NCI-H2107 (cell line): ENCODE measurements at regions not wholly inside any gene's neighbourhood (a gene's known extent, or its start where the extent isn't known, plus 50 kb on each side); places are given as distances from the start of the nearest gene placed in this dataset.
"Not testable (repeated sequence)": the region's sequence is repeated elsewhere in the genome, so short reads cannot be mapped to it uniquely, and the experiment has no call there.

Source experiments
- DNase-seq: peaks from one replicate; lab custom pipeline; 2025; lab: John Stamatoyannopoulos, UW

DNA sequence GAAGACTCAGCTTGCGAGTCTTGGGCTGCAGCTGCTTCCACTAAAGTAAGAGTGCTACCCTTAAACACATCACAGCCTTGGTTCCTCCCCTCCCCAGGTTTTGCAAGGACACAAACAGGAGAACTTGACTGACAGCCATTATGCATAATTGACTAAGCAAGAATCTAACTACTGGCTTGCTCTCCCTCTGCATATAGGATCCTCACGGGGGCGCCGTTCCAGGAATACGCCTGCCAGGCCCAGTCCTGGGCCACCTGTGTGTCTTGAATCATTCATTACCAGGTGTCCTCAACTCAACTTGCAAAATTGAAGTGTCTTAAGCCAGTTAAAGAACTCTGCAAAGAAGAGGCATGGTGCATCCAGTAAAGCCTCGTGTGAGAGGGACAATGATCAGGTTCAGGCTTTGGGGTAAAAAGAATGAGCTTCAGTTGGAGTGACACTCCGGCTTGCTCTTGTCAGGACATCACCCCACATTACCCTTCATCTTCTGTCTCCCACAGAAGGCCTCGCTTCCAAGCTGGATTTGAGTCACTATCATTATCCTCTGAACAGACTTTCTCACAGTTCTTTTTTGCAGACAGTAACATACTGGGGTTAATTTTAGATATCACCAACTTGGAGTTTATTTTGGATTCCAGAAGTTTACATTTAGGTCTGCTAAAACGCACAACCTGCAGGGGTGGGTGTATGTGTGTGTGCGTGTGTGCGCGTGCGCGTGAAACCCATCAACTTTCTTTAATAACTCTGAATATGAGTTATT lies 273.5 kb upstream of the HS3ST1 start:
- no peak for DNase-seq

GRCh38 chr4:11700751-11701226 lies 272.1 kb upstream of the HS3ST1 start:
- no peak for DNase-seq

GRCh38 chr4:11698846-11699590 lies 270.3 kb upstream of the HS3ST1 start:
- DNase-seq = no peak

- no peak for DNase-seq
Measured at GRCh38 chr4:11698033-11698432, 269.3 kb upstream of the HS3ST1 start.

GRCh38 chr4:11693693-11694092 lies 265.0 kb upstream of the HS3ST1 start:
- DNase-seq = no peak

- no peak for DNase-seq
Measured at GRCh38 chr4:11691236-11691635, 262.5 kb upstream of the HS3ST1 start.

DNA sequence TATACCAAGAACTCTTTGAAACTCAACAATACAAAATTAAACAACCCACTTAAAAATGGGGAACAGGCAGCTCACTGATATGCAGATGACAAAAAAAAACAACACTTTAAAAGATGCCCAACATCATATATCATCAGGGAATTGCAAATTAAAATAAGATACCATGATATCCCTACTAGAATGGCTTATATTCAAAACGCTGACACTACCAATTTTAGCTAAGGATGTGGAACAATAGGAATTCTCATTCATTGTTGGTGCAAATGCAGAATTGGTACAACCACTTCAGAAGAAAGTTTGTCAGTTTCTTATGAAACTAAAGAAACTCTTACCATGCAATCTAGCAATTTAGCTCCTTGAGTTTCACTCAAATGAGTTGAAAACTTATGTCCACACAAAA lies 259.0 kb upstream of the HS3ST1 start:
- DNase-seq = no peak

- DNase-seq = no peak
Measured at GRCh38 chr4:11685481-11685880, 256.8 kb upstream of the HS3ST1 start.

DNA sequence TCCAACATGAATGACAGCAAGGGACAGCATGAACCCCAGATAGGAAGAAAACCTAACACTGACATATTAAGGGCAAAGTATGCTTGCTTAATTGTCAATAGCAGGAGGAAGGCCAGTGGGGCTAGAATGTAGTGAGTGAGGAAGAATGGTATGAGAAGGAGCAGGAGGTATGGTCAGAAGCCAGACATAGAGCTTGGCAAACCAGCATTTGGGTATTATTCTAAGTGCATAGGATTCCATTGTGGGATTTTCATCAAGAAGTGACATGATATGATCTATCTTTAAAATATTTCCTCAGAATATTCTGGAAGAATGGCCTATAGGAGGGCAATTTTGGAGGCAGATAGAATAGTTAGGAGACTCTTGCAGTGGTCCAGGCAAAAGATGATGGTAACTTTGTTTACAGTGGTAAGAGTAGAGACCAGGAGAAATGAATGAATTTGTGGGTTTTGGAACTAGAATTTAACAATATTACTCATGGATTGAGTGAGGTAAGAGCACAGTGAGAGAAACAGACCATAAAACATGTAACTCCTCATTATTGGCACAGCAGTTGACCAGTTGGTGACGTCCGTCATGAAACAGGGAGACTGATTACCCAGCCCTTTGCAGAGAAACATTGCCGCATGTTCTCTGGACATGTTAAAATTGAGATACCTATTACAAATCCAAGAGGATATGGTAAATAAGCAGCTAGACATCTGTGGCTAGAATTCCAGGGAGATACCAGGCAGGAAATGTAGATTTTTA lies 246.5 kb upstream of the HS3ST1 start:
- no peak for DNase-seq

DNA sequence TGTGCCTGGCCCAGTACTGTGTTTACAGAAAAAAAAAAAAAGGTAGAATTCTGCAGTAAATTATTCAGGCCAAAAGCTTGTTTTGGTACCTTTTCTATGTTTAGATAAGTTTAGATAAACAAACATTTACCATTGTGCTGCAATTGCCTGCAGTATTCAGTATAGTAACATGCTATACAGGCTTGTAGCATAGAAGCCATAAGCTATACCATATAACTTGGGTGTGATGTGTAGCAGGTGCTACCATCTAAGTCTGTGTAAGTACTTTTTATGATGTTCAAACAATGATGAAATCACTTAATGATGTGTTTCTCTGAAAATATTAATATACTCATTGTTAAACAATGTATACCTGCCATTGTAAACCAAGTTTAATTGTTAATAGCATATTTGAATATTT lies 241.6 kb upstream of the HS3ST1 start:
- no peak for DNase-seq

DNA sequence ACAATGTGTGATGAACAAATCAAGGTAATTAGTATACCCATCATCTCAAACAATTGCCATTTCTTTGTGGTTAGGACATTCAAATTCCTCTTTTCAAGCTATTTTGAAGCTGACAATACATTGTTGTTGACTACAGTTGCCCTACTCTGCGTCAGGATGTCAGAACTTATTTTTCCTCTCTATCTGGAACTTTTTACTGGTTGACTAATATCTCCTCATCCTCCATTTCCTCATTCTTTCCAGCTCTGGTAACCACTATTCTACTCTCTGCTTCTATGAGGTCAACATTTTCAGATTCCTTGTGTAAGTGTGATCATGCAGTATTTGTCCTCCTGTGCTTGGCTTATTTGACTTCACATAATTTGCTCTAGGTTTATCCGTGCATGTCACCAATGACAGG lies 240.5 kb upstream of the HS3ST1 start:
- DNase-seq = no peak

DNA sequence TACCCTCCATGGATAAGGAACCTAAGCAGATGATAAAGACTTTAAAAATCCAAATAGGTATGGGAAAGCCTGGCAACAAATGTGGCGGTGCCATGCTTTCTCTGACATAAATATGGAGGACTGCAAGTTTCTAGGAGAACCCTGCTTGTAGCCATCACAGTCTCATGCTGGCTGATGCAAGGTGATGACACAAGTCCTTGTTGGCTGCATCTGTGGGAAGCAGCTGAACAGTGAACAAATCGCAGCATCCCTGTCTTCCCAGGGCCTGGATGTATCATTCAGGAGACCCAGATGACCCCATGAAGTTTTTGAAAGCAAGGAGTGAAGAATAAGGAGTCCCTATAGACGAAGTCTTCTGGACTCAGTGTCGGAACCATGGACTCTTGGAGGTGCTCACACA lies 234.4 kb upstream of the HS3ST1 start:
- no peak for DNase-seq

DNA sequence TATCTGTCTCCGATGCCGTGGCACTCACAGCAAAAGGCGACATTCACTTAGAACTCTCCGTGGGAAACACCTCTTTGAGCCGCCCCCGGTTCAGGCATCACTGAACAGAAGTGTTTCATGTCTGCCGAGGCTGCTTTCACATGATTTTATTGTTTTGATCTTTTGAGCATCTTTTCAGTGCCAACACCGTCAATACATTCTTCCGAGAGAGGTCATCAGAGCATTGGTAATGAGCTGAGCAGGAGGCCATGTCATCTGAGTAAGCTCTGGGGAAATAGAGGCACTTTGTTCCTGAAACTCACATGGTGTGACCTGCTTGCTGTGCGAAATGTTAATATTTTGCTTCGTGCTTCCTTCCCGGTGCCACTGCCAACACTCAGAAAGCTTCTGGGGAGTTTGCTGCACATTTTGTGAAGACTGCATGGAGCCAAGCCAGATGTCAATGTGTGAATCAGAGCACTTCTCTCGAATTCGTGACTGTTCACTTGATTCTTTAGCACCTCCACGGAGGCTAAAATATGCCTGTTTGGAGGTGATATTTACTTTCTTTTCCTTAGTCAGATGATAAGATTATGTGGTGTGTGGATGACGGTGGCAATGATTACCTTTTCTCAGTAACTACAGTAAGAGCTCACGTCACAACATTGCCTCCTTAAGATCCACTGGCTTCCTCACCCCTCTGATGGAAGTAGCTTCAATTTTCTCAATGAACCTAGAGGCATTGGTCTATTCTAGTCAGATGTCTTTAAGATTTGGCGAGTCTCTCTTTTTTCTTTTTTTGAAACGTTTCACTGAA lies 222.3 kb upstream of the HS3ST1 start:
- no peak for DNase-seq

- DNase-seq = no peak
Measured at GRCh38 chr4:11647433-11647832, 218.7 kb upstream of the HS3ST1 start.

GRCh38 chr4:11643081-11643480 lies 214.4 kb upstream of the HS3ST1 start:
- not testable (repeated sequence) for DNase-seq

DNA sequence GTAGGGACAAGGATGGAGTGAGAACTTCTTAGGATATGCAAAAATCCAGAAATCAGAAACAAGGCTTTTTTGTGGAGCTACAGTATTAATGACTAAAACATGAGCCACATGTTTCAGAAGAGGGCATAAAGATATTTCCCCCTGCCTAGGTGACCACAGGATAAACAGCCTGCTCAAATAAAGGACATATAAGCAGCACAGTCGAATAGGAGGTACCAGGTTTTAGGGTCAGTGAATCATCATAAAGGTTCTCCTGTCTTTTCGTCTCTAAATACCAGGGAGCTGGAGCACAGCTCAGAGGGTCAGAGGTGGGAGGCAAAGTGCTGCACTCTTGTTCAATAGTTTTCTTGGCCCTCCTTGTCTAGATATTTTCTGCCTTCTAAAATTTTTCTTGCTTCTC lies 211.9 kb upstream of the HS3ST1 start:
- DNase-seq = no peak

DNA sequence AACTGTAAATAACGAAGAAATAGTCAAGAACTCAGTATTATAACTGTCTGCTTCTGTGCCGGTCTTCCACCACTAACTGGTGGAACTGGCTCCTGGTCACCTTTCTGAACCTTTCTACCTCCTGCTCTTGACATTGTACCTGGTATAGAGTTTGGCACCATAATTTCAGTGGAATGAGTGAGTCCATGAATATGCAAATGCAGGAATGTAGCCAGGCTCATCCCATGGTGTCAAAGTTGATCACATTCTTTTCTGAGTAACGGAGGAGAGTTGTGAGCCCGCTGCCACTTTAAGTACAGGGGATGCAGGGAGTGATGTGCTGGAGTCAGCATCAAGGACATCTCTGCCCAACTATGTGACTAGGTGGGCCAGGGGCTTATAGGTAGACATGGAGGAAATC lies 207.9 kb upstream of the HS3ST1 start:
- DNase-seq = no peak

DNA sequence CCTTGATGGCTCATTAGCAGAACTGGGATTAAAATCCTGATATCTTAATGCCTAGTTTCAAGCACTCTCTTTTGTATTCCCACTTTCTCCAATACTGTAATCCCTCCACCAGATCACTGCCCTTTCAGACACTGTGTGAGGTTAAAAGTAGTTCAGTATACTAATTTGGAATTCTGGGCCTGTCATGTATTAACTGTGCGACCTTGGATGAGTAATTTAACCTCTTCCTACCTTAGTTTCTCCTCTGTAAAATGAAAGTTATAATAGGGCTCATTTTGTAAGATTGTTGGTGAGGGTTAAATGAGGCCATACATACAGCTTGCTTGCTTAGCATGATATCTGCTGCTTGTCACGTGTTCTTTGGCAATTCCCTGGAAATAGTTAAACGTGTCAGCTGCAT lies 207.3 kb upstream of the HS3ST1 start:
- no peak for DNase-seq

DNA sequence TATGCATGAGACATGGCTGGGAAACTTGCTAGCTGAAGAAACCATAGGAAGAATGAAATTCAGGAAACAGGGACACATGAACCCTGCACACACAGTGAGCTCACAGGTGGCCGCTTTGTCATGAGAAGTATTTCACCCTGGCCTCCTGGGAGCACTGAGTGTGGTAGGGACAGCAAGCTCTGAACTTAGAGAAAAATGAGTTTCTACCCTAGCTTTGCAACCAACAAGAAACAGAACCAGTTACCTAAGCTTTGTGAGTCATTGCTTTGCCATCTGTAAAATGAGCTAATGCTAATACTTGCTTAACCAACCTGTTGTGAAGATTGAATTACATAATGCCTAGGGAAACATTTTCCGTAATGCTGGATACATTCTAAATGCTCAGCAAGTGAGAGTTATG lies 206.6 kb upstream of the HS3ST1 start:
- DNase-seq = no peak

- no peak for DNase-seq
Measured at GRCh38 chr4:11634283-11634682, 205.6 kb upstream of the HS3ST1 start.

DNA sequence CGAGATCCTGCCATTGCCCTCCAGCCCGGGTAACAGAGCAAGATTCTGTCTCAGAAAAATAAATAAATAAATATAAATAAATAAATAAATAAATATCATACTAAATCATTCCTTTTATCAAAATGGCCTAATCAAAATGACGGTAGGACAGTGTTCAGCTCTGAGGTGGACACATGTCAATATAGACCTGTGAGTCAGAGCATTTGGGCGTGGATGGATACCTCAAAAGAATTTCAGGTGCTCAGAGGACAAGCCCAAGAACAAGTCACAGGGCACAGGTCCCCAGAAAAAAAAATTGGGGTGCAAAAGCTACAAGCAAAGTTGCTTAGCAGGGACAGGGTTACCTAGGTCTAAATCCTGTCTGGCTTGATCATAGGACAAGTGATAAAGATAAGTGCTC lies 204.7 kb upstream of the HS3ST1 start:
- DNase-seq = no peak

GRCh38 chr4:11632483-11632882 lies 203.8 kb upstream of the HS3ST1 start:
- no peak for DNase-seq
